ENCODE measurements at regions not wholly inside any gene's neighbourhood (a gene's known extent, or its start where the extent isn't known, plus 50 kb on each side); places are given as distances from the start of the nearest gene placed in this dataset.

DNA sequence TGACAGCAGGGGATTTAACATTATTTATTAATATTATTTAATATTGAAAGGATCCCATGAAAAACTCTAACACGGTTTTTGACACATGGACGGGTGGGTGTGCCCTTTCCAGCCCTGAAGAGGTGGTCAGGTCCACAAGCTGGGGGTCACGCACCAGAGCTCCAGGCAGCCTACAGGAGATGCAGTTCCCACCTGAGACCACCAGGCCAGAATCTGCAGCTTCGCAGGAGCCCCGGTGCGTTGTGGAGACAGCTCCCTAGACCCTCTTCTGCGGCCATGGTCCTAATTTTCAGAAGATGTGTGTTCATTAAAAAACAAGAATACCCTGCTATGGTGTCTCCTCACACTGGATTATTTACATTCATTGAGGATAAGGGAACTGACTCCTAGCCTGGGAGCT lies 331.1 kb downstream of the C16orf95 start:
- Histone ChIP-seq H3K27me3 (no peaks in the 10 kb centered on the region), H3K36me3 (no peaks in the 10 kb centered on the region), H4K20me1 (no peaks in the 10 kb centered on the region), H3K4me3 (no peak overlapping the region), H3K27ac (no peak overlapping the region), H3K9me3 (no peaks in the 10 kb centered on the region), H3K4me1 (peaks cover 14% of the 10 kb centered on the region), H3K9ac (no peak overlapping the region), H3K4me2 (no peak overlapping the region)
- TF ChIP-seq Cebpa-rat (IDR thresholded peaks at IDR 0.05) = no peak

DNA sequence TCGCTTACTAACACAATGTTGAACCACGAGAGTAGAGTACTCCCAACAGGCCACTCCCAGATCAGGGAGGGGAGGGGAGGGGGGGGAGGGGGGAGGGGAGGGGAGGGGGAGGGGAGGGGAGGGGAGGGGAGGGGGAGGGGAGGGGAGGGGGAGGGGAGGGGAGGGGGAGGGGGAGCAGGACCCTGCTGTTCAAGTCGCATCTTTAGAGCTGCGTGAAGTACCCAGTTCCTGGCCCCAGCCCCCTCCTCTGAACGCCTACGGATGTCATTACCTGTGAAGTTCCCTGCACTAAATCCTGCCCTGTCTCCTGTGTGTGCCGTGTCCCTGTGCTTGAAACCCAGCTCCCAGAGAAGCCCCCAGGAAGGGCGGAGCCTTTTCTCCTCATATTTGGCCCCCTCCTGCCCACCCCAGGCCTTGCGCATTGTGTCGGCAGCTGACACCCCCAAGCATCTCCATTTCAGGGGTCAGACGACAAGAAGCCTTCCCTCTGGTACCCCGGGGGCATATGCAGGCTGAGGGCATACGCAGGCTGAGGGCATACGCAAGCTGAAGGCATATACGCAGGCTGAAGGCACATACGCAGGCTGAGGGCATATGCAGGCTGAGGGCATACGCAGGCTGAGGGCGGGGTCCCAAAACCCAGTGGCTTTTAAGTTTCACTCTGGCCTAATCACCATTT lies 330.2 kb downstream of the C16orf95 start:
- Histone ChIP-seq H3K36me3 (no peaks in the 10 kb centered on the region), H3K4me3 (no peak overlapping the region), H3K27ac (no peak overlapping the region), H3K4me1 (peaks cover 14% of the 10 kb centered on the region), H3K4me2 (no peak overlapping the region), H3K9ac (no peak overlapping the region), H4K20me1 (no peaks in the 10 kb centered on the region), H3K27me3 (no peaks in the 10 kb centered on the region), H3K9me3 (no peaks in the 10 kb centered on the region)
- no peak for TF ChIP-seq Cebpa-rat (IDR thresholded peaks at IDR 0.05)

GRCh38 chr16:86987746-86988670 lies 329.2 kb downstream of the C16orf95 start:
- H3K4me1 ChIP-seq = peaks cover 14% of the 10 kb centered on the region

GRCh38 chr16:86988920-86989696 lies 328.1 kb downstream of the C16orf95 start:
- Histone ChIP-seq H3K9me3 (no peaks in the 10 kb centered on the region), H3K4me3 (no peak overlapping the region), H3K27me3 (no peaks in the 10 kb centered on the region), H3K36me3 (no peaks in the 10 kb centered on the region), H3K4me2 (no peak overlapping the region), H4K20me1 (no peaks in the 10 kb centered on the region), H3K4me1 (peaks cover 14% of the 10 kb centered on the region), H3K27ac (no peak overlapping the region), H3K9ac (no peak overlapping the region)
- no peak for TF ChIP-seq Cebpa-rat (IDR thresholded peaks at IDR 0.05)

More at GRCh38 chr16:86987746-86988670, 329.2 kb downstream of the C16orf95 start:
- H3K4me3 ChIP-seq = no peak overlapping the region
- no peak for TF ChIP-seq Cebpa-rat (IDR thresholded peaks at IDR 0.05)
- no peak overlapping the region for H3K27ac ChIP-seq
- H3K36me3 ChIP-seq = no peaks in the 10 kb centered on the region
- H3K4me2 ChIP-seq = no peak overlapping the region
- no peaks in the 10 kb centered on the region for H3K27me3 ChIP-seq
- H3K9me3 ChIP-seq = no peaks in the 10 kb centered on the region
- no peak overlapping the region for H3K9ac ChIP-seq
- H4K20me1 ChIP-seq = no peaks in the 10 kb centered on the region

DNA sequence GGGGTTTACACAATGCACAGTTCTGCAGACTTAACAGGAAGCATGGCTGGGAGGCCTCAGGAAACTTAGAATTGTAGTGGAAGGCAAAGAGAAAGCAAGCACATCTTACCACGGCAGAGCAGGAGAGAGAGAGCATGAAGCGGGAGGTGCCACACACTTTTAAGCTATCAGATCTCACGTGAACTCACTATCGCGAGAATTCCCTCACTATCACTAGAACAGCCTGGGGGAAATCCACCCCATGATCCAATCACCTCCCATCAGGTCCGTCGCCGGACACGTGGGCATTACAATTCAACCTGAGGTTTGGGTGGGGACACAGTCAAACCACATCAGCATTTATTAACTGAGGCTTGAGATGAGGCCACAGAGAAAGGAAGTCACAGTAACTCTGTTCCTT lies 326.7 kb downstream of the C16orf95 start:
- Histone ChIP-seq H3K36me3 (no peaks in the 10 kb centered on the region), H4K20me1 (no peaks in the 10 kb centered on the region), H3K4me3 (no peak overlapping the region), H3K4me1 (peaks cover 14% of the 10 kb centered on the region), H3K9ac (no peak overlapping the region), H3K27me3 (no peaks in the 10 kb centered on the region), H3K4me2 (peak overlapping the region; percentile 53), H3K27ac (no peak overlapping the region), H3K9me3 (no peaks in the 10 kb centered on the region)
- no peak for TF ChIP-seq Cebpa-rat (IDR thresholded peaks at IDR 0.05)

GRCh38 chr16:86991679-86992078 lies 325.5 kb downstream of the C16orf95 start:
- H3K27me3 ChIP-seq = no peaks in the 10 kb centered on the region
- H3K9me3 ChIP-seq = no peaks in the 10 kb centered on the region
- peaks cover 14% of the 10 kb centered on the region for H3K4me1 ChIP-seq

GRCh38 chr16:86992587-86992986 lies 324.6 kb downstream of the C16orf95 start:
- Histone ChIP-seq H3K9ac (no peak overlapping the region), H3K4me1 (peaks cover 14% of the 10 kb centered on the region), H3K27ac (no peak overlapping the region), H3K9me3 (no peaks in the 10 kb centered on the region), H3K4me2 (no peak overlapping the region), H3K36me3 (no peaks in the 10 kb centered on the region), H3K4me3 (no peak overlapping the region), H3K27me3 (no peaks in the 10 kb centered on the region), H4K20me1 (no peaks in the 10 kb centered on the region)
- no peak for TF ChIP-seq Cebpa-rat (IDR thresholded peaks at IDR 0.05)

More at GRCh38 chr16:86991679-86992078, 325.5 kb downstream of the C16orf95 start:
- TF ChIP-seq Cebpa-rat (IDR thresholded peaks at IDR 0.05) = no peak
- no peak overlapping the region for H3K27ac ChIP-seq
- no peak overlapping the region for H3K4me2 ChIP-seq
- no peaks in the 10 kb centered on the region for H3K36me3 ChIP-seq
- H3K9ac ChIP-seq = no peak overlapping the region
- H3K4me3 ChIP-seq = no peak overlapping the region
- H4K20me1 ChIP-seq = no peaks in the 10 kb centered on the region

GRCh38 chr16:86993426-86994110 lies 323.6 kb downstream of the C16orf95 start:
- peaks cover 14% of the 10 kb centered on the region for H3K4me1 ChIP-seq
- H3K27me3 ChIP-seq = no peaks in the 10 kb centered on the region
- H3K36me3 ChIP-seq = no peaks in the 10 kb centered on the region
- H4K20me1 ChIP-seq = no peaks in the 10 kb centered on the region
- no peak overlapping the region for H3K9ac ChIP-seq
- no peak overlapping the region for H3K27ac ChIP-seq
- no peaks in the 10 kb centered on the region for H3K9me3 ChIP-seq
- no peak overlapping the region for H3K4me3 ChIP-seq
- no peak overlapping the region for H3K4me2 ChIP-seq
- no peak for TF ChIP-seq Cebpa-rat (IDR thresholded peaks at IDR 0.05)

DNA sequence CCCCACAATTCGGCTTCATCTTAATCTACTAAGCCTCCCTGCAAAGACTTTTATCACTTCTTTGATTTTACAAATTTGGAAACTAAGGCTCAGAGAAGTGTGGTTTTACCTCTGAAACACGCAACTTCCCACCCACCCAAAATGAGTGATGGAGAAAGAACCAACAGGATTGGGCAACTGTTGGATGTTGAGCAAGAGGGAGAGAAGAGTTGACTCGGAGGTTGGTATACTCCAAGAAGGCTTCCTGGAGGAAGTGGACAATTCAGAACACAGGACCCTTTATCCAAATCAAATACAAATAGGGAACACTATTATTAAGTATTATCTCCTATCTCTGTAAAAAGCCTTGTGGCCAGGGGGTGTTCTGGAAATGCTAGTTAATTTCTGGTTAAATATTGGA lies 323.0 kb downstream of the C16orf95 start:
- TF ChIP-seq Cebpa-rat (IDR thresholded peaks at IDR 0.05) = no peak
- Histone ChIP-seq H3K9ac (no peak overlapping the region), H3K9me3 (no peaks in the 10 kb centered on the region), H3K4me1 (peaks cover 14% of the 10 kb centered on the region), H3K36me3 (no peaks in the 10 kb centered on the region), H3K27ac (no peak overlapping the region), H3K4me2 (no peak overlapping the region), H3K27me3 (no peaks in the 10 kb centered on the region), H4K20me1 (no peaks in the 10 kb centered on the region), H3K4me3 (no peak overlapping the region)

Data from BLaER1 (cell line).